Tibial nerve (tissue), 4 donors: ENCODE measurements at regions not wholly inside any gene's neighbourhood (a gene's known extent, or its start where the extent isn't known, plus 50 kb on each side); places are given as distances from the start of the nearest gene placed in this dataset.

Source experiments
- DNase-seq, 2 donors: peaks; one replicate each; pipeline ENCODE4 v3.0.0-alpha.2; 2019; ENCODE audit warnings: low spot score in 2 of 2
- H3K27ac ChIP-seq, 4 donors: fragments of 200-600 bp; sonication (generic) in 3 of 4; one replicate each; pipeline ENCODE4 v1.5.1; 2017 to 2019; ENCODE audit warnings: mild to moderate bottlenecking in 1 of 4
- H3K27me3 ChIP-seq, 2 donors: fragments of 200-600 bp; sonication (generic) in 1 of 2; one replicate each; pipeline versions ENCODE4 v1.5.1 to v1.6.0; 2017 to 2019
- H3K36me3 ChIP-seq, 3 donors: fragments of 200-600 bp; sonication (generic); one replicate each; pipeline ENCODE4 v1.5.1; 2018 to 2019
- H3K4me1 ChIP-seq, 4 donors: fragments of 200-600 bp; sonication (generic) in 3 of 4; one replicate each; pipeline ENCODE4 v1.5.1; 2017 to 2019
- H3K4me3 ChIP-seq, 4 donors: fragments of 200-600 bp; sonication (generic) in 3 of 4; one replicate each; pipeline ENCODE4 v1.5.1; 2017 to 2019; ENCODE audit warnings: mild to moderate bottlenecking in 1 of 4, moderate library complexity in 1 of 4
- H3K9me3 ChIP-seq, 4 donors: fragments of 200-600 bp; sonication (generic) in 3 of 4; one replicate each; pipeline ENCODE4 v1.5.1; 2017 to 2019
- CTCF ChIP-seq, 5 experiments: fragments of 200-600 bp in 3 of 5; fragments of 450-650 bp in 2 of 5; sonication (generic) in 3 of 5; IDR thresholded peaks; one replicate each; pipeline ENCODE4 v1.5.1; 2016 to 2019; ENCODE audit warnings: antibody characterized with exemption in 5 of 5, mild to moderate bottlenecking in 3 of 5, moderate library complexity in 2 of 5
- EP300 ChIP-seq, 2 donors: sonication (generic); formaldehyde crosslinking; IDR thresholded peaks; one replicate each; pipeline ENCODE4 v1.6.1; 2017; ENCODE audit warnings: antibody characterized with exemption in 2 of 2, mild to moderate bottlenecking in 1 of 2
- POLR2A ChIP-seq, 2 donors: fragments of 450-650 bp; IDR thresholded peaks; one replicate each; pipeline ENCODE4 v1.6.1; 2017; ENCODE audit warnings: antibody characterized with exemption in 2 of 2, mild to moderate bottlenecking in 2 of 2, moderate library complexity in 2 of 2
- WGBS, 2 donors: methylation state at CpG; one replicate each; pipeline ENCODE4 v1.1.5; 2018; 5-methylcytosine and 5-hydroxymethylcytosine counted together

DNA sequence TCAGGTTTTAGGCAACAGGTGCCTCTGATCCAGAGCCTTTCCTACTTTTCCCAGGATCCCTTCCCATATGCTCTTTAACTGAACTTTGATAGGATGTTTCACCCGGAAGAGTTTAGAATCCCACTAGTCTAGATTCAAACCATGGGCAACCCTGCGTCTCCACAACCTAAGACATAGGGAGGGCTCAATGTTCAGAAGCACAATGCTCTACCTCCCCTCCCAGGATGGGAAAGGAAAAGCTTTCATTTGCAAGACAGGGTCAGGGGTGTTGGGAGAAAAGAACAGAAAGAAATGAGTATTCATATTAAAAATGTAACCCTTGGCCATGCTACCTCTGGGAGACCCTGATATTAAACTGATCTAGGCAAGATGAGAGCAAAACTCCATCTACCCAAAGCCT lies 230.4 kb downstream of the MREG start:
- no peaks in the 10 kb centered on the region for H3K9me3 ChIP-seq
- H3K27ac ChIP-seq: no peak overlapping the region
- no peak overlapping the region for H3K4me3 ChIP-seq
- H3K4me1 ChIP-seq: no peaks in the 10 kb centered on the region
- 93 to 96% methylated on average over 2 of the region's 2 CpGs for WGBS, 2 donors
- H3K36me3 ChIP-seq: no peaks in the 10 kb centered on the region
- no peak for TF ChIP-seq CTCF (IDR thresholded peaks at IDR 0.05)
- TF ChIP-seq EP300 (IDR thresholded peaks at IDR 0.05): no peak
- TF ChIP-seq POLR2A (IDR thresholded peaks at IDR 0.05): no peak
- no peaks in the 10 kb centered on the region for H3K27me3 ChIP-seq
- DNase-seq: no peak

- 60 to 62% methylated on average over 1 of the region's 1 CpG for WGBS, 2 donors
- no peak for TF ChIP-seq CTCF (IDR thresholded peaks at IDR 0.05)
- no peak for TF ChIP-seq EP300 (IDR thresholded peaks at IDR 0.05)
- TF ChIP-seq POLR2A (IDR thresholded peaks at IDR 0.05): no peak
- Histone ChIP-seq H3K4me3 (no peak overlapping the region), H3K9me3 (no peaks in the 10 kb centered on the region), H3K4me1 (no peaks in the 10 kb centered on the region), H3K36me3 (no peaks in the 10 kb centered on the region), H3K27ac (no peak overlapping the region), H3K27me3 (no peaks in the 10 kb centered on the region)
- no peak for DNase-seq
Measured at GRCh38 chr2:215782295-215782694, 231.1 kb downstream of the MREG start.

DNA sequence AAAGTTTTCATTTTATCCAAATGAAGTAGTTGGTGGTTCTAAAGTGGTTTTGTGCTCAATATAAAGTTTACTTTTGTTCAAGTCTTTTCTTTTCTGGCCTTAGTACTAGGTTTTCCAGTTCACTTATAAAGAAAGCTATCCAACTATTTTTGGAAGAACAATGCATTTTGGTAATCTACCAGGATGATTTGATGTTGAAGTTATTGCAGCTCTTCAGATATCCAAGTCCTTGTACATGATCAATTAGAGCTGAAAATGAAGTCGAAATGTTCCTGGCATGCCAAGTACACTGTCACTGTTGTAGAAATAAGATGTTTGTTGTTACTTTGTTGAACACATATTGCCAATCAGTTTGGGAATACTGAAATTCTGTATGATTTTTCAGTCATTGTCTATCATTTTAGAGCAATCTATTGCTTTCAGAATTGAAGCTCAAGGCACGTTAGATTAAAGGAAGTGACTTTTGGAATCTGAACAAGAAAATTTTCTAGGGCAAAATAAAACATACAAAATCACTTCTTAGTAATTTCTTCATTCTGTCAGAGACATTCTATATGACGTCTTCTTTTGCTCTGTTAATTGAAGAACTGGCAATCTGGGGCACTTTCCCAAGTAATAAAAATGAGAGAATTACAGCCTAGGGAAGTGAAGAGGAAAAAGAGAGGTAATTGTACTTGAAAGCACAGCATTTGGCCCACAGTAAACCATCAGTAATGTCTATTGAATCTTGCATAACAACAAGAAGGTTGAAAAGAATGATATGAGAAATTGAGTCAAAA lies 232.3 kb downstream of the MREG start:
- TF ChIP-seq POLR2A (IDR thresholded peaks at IDR 0.05): no peak
- no peaks in the 10 kb centered on the region for H3K4me1 ChIP-seq
- no peaks in the 10 kb centered on the region for H3K27me3 ChIP-seq
- H3K27ac ChIP-seq: no peak overlapping the region
- H3K36me3 ChIP-seq: no peaks in the 10 kb centered on the region
- H3K4me3 ChIP-seq: no peak overlapping the region
- no peaks in the 10 kb centered on the region for H3K9me3 ChIP-seq
- 54 to 59% methylated on average over 3 of the region's 3 CpGs for WGBS, 2 donors
- no peak for DNase-seq

DNA sequence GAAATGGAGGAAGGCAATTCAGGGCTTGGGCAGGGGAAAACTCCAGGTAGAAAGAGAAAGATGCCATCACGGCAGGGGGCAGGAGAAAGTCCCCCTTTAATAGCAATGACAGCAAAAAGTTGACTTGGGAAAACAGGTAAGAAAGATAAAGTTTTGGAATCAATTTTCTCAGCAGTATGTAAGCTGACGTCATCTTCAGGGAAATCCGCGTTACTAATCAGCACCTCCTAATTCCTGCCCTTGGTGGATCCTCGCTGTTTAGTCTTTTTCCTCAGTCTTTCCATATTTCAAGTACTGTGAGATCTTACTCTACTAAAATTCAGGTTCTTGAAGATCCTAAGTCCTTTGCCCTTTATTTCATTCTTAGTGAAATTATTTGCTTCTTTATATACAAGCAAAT lies 233.0 kb downstream of the MREG start:
- 64 to 84% methylated on average over 5 of the region's 5 CpGs for WGBS, 2 donors
- no peak overlapping the region for H3K27ac ChIP-seq
- H3K36me3 ChIP-seq: no peaks in the 10 kb centered on the region

GRCh38 chr2:215779912-215780311 lies 233.4 kb downstream of the MREG start:
- Histone ChIP-seq H3K4me3 (no peak overlapping the region), H3K27ac (no peak overlapping the region), H3K27me3 (no peaks in the 10 kb centered on the region), H3K4me1 (no peaks in the 10 kb centered on the region), H3K36me3 (no peaks in the 10 kb centered on the region), H3K9me3 (no peaks in the 10 kb centered on the region)
- TF ChIP-seq POLR2A (IDR thresholded peaks at IDR 0.05) (no peak), CTCF (IDR thresholded peaks at IDR 0.05) (no peak), EP300 (IDR thresholded peaks at IDR 0.05) (no peak)
- 82 to 89% methylated on average over 3 of the region's 3 CpGs for WGBS, 2 donors
- no peak for DNase-seq

More for the DNA sequence above, 233.0 kb downstream of the MREG start:
- no peaks in the 10 kb centered on the region for H3K4me1 ChIP-seq
- DNase-seq: no peak
- no peaks in the 10 kb centered on the region for H3K9me3 ChIP-seq
- TF ChIP-seq POLR2A (IDR thresholded peaks at IDR 0.05) (no peak), EP300 (IDR thresholded peaks at IDR 0.05) (no peak), CTCF (IDR thresholded peaks at IDR 0.05) (no peak)
- no peak overlapping the region for H3K4me3 ChIP-seq
- H3K27me3 ChIP-seq: no peaks in the 10 kb centered on the region
